Endothelial cell of umbilical vein (primary cell): ENCODE measurements at regions not wholly inside any gene's neighbourhood (a gene's known extent, or its start where the extent isn't known, plus 50 kb on each side); places are given as distances from the start of the nearest gene placed in this dataset.

Source experiments
- CTCF ChIP-seq, 2 donors: IDR thresholded peaks; 1 replicate in 1 of 2; 2 replicates in 1 of 2; pipeline ENCODE4 v1.5.1; 2011; ENCODE audit warnings: low read length in 2 of 2, mild to moderate bottlenecking in 2 of 2, moderate library complexity in 2 of 2, control low read depth in 1 of 2, inconsistent platforms in 1 of 2, low read depth in 1 of 2; ENCODE audit not compliant: insufficient read depth in 1 of 2; ENCODE audit errors: extremely low read depth in 1 of 2
- EZH2 ChIP-seq: IDR thresholded peaks from 2 replicates; pipeline ENCODE4 v1.6.1; 2012; ENCODE audit warnings: borderline replicate concordance, low read depth, mild to moderate bottlenecking, moderate library complexity, low read length, inconsistent platforms; ENCODE audit not compliant: severe bottlenecking
- FOS ChIP-seq: IDR thresholded peaks from 2 replicates; pipeline ENCODE4 v1.6.1; 2011; ENCODE audit warnings: mild to moderate bottlenecking, low read length, moderate library complexity, borderline replicate concordance; ENCODE audit not compliant: insufficient read depth
- GATA2 ChIP-seq: IDR thresholded peaks from 2 replicates; pipeline ENCODE4 v1.7.0; 2011; ENCODE audit warnings: low read depth, mild to moderate bottlenecking, moderate library complexity, mixed read lengths, low read length; ENCODE audit not compliant: insufficient read length, insufficient read depth
- MYC ChIP-seq: IDR thresholded peaks from one replicate; pipeline ENCODE4 v1.6.1; 2011; ENCODE audit warnings: mild to moderate bottlenecking, low read depth, low read length
- POLR2A ChIP-seq: IDR thresholded peaks from 2 replicates; pipeline ENCODE4 v1.6.1; 2012; ENCODE audit warnings: low read depth, mild to moderate bottlenecking, control low read depth, low read length
- POLR2AphosphoS5 ChIP-seq: IDR thresholded peaks from 2 replicates; pipeline ENCODE4 v1.6.1; 2012; ENCODE audit warnings: low read depth, mild to moderate bottlenecking, control low read depth, low read length, moderate library complexity; ENCODE audit not compliant: insufficient read depth
- TF ChIP-seq, protein P1 (sequence below): IDR thresholded peaks from 2 replicates; pipeline ENCODE4 v1.6.1; 2011; ENCODE audit not compliant: insufficient read depth, insufficient read length

GRCh38 chr3:115375362-115375761 is 228.3 kb upstream of the ZBTB20 start:
- no peak for TF ChIP-seq POLR2A
- no peak for TF ChIP-seq POLR2AphosphoS5
- TF ChIP-seq CTCF (IDR thresholded peaks at IDR 0.05; ENCODE audit: extremely low read depth in 1 of 2, insufficient read depth in 1 of 2, low read depth in 1 of 2, low read length in 2 of 2) = no peak
- TF ChIP-seq EZH2 = no peak
- TF ChIP-seq MYC = no peak
- TF ChIP-seq, protein P1, sequence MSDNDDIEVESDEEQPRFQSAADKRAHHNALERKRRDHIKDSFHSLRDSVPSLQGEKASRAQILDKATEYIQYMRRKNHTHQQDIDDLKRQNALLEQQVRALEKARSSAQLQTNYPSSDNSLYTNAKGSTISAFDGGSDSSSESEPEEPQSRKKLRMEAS = no peak
- TF ChIP-seq FOS = no peak
- TF ChIP-seq GATA2 = no peak
